ENCODE measurements at regions not wholly inside any gene's neighbourhood (a gene's known extent, or its start where the extent isn't known, plus 50 kb on each side); places are given as distances from the start of the nearest gene placed in this dataset.

DNA sequence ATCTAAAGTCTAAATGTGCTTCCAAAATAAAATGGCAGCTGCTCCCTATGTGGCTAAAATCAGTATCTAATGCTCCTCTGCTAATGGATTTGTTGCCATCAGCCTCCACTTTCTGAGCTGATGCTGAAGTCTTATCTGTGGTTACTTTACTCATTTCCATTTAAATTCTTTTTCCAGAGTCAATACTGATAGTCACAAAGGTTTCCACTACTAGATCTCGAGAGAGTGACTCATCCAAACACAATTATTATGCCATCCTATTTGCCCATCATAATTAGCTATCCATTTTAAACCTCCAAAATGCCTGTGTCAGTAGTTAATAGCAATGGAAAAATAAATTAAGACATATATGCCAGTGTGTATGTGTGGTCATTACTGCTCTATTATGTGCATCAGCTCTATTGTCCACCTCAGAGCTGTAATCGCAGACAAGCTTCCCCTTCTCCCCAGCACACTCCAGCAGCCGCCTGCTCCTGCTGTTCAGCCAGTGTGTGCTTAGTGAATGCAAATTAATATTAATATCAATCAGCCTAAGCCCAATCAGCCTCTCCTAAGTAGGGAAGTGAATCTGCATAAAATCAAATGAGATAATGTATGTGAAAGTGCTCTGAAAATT lies 199.8 kb upstream of the ZIC3 start:
- no peak for DNase-seq

DNA sequence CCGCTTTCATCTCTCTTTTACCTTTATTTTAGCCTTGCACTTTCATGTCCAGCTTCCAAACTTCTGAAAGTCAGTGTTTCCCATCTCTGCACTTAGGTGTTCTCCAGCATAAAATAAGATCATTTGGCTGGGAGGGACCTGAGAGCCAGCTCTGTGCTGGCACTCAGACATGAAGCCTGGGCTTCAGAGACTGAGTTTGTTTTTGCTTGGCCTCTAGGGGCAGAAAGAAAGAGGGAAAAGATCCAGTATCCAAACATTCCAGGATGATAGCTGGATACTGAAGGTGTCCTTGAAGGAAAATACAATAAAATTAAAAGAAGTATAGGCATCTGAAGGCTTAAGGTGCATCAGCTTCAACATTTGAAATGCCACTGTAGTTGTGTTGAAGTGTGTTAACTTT lies 202.4 kb upstream of the ZIC3 start:
- DNase-seq, result no peak

DNA sequence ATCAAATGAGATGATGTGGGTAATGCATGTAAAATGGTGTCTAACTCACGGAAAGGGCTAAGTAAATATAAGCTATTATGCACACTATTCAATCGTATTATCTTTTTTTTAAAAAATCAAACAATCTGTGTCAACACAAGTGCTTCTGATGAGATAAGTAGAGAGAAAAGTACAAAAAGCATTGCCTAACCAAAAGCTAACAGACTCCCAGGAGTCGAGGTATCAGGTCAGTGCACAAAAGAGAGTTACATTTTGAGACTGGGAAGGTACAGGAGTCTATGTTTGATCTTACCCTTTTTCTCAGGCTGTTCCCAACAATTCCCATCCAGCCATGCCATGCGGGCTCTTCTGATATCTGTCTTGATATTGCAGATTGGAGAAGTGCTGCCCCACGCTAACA lies 203.3 kb upstream of the ZIC3 start:
- DNase-seq, result no peak

DNA sequence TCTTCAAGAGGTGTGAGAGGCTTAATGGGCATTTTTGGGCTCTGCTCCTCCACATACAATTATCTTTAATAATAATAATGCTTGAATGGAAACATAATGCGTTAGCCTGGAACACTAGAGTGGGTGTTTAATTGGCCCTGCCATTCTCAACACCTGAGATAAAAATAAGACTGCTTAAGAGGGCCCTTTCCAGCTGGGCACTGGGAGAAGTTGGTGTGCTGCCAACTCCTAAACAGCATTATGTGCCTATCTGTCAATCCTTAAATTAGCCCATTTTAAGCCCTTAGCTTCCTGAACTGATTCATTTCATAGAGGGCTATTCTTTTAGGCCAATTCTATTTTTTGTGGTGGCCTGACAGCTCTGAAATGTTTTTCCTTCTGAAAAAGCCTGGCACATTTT lies 211.1 kb upstream of the ZIC3 start:
- no peak for DNase-seq

DNA sequence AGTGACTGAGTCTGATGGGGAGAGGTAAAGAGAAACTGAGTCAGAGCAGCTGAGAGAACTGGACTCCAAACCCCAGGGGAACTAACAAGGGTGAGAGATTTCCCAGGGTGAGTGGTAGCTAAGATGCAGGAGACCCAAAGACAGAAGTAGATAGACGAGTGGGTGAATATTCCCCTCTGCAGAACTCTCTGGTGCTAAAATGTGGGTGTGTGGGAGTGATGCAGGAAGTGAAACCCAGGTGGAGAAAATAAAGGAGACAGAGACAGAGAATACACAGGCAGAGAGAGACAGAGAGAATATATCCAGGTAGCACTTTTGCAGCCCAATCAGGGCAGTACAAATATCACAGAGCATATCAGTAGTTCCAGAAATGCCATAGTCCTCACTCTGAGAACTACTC lies 212.5 kb upstream of the ZIC3 start:
- no peak for DNase-seq

DNA sequence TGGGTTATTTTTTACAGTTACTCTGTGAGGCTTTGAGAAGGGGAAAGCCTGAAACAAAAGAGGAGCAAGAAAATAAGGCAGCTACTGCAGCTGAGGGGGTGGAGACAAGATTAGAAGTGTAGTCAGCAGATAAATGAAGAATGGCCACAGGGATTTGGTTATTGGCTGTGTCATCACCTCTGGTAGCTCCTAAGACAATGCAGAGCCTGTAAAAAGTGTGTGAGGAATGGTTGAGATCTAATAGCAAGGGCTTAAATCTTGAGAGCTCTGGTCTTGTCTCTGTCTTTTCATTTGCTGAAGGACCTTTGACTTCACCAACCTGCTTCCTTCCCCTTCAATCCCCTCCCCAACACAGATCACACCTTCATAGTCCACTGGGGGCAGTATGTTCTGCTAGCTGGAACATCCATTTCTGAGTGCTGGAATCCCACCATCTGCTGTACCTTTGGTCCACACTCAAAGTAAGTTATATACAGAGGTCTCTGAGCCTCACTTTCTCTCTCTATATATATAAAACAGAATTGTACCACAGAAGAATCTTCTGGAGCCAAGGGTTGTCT lies 213.7 kb upstream of the ZIC3 start:
- DNase-seq, result no peak

DNA sequence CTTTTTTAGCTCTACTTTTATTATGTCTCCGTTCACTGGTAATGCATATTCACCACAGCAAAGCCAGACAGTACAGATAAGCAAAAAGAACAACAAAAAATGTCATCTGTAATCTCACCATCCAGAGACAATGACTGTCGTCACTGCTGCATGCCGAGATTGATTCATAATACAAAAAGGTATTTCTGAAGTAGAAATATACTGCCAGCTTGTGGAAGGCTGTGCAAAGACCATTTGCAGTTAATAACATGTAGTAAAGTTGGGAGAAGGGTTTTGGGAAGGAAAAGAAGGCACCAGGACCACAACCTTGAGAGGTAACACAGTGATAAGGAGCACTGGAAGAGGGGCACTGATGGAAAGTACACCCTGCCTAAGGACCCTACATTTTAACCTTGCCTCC lies 223.0 kb upstream of the ZIC3 start:
- no peak for DNase-seq

DNA sequence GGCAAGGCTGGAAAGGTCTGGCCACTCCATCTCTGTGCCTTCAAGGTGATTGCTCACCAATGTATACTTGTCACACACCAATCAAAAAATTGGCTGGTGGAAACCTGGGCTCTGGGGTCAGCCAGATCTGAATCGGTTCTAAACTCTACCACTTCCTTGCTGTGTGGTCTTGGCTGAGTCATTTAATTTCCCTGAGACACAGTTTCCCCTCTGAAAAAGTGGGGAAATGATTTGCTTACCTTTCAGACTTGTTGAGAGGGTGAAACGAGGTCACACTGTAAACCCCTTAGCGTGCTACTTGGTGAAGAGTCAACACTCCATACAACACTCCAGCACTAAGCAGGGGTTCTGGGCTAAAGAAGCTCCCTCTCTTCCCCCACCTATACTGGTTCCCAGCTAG lies 252.3 kb upstream of the ZIC3 start:
- DNase-seq, result no peak

DNA sequence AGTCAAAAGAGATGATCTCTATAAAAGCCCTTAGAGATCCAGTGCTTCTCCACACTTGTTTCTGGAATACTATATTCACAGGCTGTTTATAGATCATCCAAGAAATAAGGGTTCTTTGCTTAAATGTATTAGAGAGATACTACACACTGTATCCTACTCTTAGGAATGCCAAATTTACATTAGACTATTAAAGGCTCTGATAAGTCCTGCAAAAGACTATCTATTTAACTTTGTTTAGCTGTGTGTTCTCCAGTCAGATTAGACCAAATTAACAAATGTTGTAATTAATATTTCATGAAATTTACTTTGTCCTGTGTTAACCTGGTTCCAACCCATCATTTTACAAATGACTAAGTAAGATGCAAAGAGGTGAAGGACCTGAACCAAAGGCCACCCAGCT lies 260.5 kb upstream of the ZIC3 start:
- DNase-seq, result no peak

DNA sequence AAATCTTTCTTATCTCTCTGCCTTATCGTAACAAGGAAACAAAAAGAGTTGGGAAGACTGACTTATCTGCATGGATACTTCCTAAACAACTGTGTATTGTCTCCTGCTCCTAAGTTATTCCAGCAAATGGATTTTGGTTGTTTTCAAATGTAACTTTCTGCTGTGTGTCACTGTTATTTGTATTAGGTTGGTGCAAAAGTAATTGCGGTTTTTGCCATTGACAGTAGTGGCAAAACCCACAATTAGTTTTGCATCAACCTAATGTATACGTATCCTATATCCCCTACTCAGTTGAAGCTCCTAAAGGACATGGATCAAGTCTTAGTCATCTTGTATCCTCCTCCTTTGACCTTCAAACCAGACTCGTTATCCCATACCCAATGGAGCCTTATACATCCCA lies 263.4 kb upstream of the GPR101 start:
- no peak for DNase-seq

DNA sequence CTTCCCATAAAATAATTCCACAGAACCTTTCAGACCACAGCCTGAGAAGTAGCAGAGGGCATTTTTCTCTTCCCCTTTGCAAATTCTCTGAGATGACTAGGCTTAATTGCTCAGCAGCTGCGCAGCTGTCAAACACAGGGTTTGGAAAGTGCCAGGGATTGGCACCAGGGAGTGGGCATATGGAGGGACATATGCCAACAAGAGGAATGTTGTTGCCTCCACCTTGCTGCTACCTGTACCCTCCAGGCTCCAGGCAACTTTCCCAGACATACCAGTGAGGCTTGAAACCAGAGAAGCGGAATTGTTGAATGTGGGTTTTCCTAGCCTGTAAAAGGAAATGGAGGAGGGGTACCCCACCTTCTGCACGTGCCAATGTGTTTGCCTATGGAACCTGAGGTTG lies 256.2 kb upstream of the GPR101 start:
- DNase-seq, result no peak

DNA sequence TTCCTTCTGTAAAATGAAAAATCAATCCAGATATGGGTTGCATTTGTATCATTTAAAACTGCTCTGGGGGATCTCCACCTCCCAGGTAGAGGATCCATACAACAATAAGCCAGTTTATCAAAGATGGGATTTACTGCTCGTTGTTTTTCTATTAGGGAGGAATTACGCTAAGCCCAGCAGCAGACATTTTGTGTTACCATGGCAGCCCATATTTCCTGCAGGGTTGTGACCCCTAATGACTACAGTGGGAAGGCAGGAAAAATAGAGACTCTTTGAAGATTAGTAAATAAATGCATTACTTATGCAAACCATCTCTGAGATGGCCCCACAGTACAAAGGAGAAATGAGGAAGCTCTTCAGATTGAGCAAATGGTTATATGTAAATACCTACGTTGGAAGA lies 253.4 kb upstream of the GPR101 start:
- no peak for DNase-seq

DNA sequence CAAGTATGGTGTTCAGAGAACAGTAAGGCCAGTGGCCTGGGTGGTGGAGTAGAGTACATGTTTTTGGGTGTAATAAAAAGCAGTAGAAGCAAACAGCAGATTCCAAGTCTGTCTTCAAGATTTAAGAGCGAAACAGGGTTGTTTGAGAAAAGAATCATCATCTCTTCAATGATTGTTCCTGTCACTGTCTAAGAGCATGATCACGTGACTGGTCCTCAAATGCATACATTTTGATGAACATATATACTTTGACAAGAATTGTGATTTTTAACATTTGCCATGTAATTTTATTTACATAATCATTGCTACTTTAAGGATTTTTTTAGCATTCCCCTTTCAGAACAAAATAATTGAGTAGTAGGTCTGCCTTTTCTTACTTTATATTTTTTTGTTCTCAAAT lies 252.6 kb upstream of the GPR101 start:
- no peak for DNase-seq

DNA sequence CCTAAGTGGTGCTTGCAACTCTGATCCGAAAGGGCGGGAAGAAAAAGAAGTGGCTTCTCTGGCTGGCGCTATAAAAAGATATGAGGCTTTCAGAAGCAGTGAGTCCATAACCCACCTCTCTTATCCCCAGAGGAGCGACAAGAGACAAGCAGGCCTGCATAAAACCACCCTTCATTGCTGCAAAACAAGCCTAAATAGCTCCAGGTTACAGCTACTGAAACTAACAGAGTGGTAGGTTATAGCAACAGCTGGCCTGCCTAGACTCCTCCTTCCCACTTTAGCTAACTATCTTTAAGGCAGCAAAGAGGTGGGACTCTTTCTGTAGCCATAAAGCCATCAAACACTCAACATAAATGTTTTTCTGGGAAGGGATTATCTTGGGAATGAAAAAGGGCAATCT lies 245.0 kb upstream of the GPR101 start:
- DNase-seq, result no peak

DNA sequence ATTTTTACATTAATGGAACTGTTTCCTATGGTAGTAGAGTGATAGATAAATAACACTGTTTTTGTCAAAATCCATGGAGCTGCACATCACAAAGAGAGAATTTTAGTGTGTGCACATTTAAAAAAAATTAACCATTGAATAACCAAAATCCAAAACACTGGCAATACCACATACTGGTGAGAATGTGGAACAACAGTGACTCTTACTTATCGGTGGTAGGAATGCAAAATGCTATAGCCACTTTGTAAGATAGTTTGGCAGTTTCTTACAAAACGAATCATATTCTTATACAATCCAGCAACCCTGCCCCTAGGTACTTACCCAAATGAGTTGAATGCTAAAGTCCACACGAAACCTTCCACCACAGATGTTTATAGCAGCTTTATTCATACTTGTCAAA lies 229.6 kb upstream of the GPR101 start:
- no peak for DNase-seq

DNA sequence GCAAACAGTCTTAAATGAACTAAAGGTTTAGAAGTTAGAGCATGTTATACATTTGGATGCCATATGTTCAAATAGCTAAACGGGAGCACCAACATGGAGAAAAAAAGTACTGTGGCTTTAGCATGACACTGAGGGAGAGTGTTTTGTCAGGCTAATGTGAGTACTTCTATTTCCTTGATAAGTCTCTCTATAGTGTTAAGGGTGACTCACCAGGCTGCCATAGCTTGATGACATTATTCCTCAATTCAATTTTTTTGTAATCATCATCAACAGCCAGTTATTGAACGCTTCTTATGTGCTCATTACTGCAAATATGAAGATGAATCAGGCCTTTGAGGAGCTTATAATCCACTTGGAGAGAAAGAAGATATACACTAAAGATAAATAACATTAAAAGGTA lies 211.4 kb upstream of the GPR101 start:
- no peak for DNase-seq

DNA sequence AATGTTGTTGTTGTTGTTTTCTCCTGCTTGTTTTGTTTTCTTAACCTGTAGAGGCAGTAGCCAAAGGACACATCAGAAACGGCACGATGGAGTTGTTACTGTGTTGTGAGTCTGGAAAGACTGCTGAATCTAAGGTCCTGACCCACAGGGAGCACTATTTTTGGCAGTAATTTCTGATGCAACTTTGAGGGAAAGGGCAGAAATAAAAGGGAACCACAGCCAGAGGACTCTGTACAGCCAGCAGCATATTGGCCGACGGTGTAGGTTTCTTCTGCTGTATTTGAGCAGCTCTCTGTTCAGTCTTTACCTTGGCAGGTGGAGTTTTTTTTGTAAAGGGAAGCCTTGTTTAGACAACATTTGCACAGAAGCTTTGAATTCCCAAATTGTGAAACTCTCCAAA lies 203.0 kb upstream of the GPR101 start:
- DNase-seq, result no peak

DNA sequence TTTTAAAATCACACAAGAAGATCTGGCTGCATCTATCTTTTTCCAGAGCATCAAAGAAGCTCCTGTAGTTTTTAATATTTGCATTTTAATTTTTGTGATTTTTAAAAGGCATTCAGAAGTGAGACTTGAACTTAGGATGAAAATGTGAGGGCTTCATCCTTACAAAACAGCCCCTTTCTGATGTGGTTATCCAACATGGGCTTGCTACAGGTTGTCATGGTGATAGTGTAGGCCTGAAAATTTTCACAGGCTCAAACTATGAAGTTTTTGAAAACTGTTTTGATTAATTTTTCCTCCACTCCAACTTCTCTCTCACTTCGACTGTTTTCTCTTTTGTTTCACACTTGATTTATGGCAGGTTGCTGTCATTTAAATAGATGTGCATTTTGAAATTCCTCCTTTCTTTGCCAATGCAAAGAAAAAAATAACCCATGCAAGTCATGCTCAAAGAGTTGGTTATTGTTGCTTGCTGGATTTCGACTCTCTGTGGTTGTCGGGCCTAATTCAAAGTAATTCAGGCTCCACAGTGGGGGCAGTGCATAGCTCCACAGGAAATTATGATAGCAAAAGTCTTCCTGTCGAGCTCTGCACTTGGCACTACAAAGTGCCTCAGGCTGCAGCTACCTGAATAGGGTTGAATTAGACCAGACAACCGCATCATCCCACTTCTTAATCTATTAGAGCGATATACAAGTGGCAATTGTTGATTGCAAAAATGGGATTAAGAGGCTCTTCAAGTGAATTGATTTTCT lies 201.0 kb upstream of the GPR101 start:
- no peak for DNase-seq

DNA sequence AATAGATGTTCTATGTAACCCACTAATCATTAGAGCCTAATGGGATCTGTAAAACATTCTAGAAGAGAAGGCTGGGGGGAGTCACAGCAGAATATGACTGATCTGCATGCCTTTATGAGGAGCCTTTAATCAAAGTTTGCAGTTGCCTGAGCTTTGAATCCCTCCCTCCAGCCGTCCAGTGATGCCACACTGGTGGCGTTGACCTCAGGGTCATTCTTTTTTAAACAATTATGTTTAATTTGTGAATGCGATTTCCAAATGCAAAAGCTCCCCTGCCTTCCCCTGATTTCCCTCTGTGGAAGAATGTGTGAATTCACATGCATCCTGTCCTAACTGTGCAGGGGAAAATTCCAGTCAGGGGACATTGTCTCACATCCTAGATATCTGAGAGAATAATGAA lies 199.7 kb upstream of the GPR101 start:
- no peak for DNase-seq

DNA sequence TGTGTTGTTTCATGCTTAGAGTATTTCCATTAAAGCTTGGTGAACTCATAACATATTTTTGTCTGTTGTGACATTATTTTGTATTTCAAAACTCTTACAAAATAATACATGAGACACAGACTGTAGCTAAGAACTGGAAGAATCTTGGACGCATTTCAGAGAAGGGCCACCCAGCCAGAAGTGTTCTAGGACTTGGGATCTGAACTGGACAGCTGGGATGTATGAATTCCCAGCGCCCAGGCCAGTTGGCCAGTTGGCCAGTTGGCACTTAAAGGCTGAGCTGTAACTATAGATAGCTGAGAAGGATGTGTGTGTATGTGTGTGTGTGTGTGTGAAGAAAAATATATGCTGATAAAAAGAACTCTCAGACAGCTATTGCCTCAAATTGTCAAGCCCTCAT lies 193.4 kb upstream of the GPR101 start:
- DNase-seq, result peak; percentile 53

DNA sequence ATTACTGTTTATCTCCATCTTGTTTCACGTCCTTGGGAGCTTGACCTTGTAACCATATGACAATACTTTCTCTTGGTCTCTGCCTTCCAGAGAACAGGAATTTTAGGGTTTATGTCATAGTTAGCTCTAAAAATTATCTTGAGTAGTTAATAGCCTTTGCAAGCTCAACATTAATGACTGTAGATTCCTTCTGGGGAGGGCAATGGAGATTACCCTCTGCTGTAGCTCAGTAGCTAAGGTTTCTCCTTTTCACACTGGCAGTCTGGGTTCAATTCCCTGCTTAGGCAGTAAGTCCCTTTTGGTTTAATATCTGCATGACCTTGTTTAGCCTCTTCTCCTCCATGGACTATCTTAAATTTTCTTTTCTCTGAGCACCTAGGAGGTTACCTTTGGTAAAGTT lies 181.7 kb upstream of the GPR101 start:
- DNase-seq, result no peak

DNA sequence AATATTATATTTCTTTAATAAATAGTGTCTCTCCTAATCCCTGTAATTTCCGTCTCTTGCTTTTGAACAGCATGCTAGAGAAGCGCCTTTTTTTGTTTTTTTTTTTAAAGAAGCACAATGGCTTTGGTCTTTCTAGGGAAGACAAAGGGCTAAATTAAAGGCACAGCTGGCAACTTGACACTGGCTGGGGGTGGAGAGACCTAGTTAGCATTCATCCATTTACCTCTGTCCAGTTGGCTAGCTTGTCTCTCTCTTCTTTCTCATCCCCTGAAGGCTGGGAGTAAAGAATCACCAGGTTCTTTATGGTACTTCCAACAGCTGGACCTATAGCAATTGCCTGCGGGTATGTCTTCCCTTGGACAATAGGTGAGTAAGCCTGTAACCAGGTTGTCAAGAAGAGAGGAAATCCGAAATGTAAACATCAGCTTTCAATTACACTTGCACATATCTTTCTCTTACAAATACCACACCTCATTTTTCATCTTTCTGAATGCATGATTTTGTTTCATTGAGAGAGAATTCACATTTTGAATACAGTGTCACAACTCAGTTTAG lies 178.4 kb upstream of the GPR101 start:
- DNase-seq, result no peak

DNA sequence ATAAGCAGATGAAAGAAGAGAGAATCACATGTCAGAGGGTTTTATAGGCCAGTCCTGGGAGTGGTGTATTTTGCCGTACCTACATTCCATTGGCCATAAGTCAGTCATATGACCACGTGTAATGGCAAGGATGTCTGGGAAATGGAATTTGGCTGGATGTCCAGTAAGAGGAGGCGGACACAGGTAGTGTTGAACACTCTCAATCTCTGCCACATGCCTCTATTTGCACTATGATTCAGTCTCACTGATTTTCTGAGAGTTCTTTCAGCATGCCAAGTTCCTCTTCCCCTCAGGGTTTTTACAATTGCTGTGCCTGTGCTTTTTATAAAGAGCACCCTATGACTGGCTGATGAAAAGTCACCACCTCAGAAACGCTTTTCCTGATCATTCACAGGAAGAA lies 164.2 kb upstream of the GPR101 start:
- DNase-seq, result no peak

DNA sequence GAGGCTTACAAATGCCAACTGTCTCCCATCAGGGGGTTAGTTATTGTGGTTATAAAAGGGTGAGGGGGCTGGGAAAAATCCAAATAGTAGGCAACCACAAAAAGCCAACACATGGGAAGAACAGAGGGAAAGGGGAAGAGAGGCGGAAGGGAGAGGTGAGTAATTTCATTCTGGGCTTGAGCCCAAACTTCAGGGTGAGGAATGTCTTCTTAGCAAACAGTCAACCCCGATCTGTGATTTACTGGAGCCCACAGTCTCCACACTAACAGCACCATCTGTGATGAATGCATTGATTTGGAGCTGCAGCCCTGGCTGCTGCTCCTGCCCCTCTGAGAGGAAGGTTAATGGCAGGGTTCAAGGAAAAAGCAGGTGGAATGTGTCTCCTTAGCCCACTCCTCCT lies 162.2 kb upstream of the GPR101 start:
- DNase-seq, result no peak

DNA sequence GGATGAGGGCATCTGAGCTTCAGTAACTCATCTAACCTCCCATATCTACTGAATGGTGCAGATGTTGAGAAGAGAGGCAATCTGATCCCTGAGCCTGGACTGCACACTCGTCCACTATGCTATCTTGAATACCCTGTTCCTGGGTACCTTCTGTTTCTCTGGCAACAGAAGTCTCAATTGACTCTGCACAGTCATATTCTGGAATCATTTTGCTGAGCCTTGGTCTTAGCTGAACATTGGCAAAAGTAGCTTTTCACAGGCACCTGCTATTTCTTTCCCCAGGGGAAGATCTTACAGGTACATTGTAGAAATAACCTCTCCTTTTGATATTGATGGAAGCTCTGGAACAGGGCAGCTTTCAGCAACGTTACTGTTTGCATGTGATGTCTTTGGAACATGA lies 161.5 kb upstream of the GPR101 start:
- no peak for DNase-seq

All from right hindlimb (tissue), 1 donor.